HepG2 (cell line): ENCODE measurements at regions not wholly inside any gene's neighbourhood (a gene's known extent, or its start where the extent isn't known, plus 50 kb on each side); places are given as distances from the start of the nearest gene placed in this dataset.

Source experiments
- ATAC-seq: fragments of 200-7000 bp; cut with Tn5 transposase; 3 replicates; pipeline ENCODE4 v1.9.1; 2020; ENCODE audit warnings: mild to moderate bottlenecking, moderate library complexity
- BruUV-seq: library from RNA; stranded (reverse); fragments of 400-500 nt; replicated peaks from 2 replicates; lab custom pipeline; 2021; lab: Mats Ljungman, UMichigan
- CTCF ChIA-PET: fragments of 300-600 bp; formaldehyde crosslinking; extraction: SDS; loops from one replicate; lab custom pipeline; 2021; ENCODE audit warnings: low total read pairs, inconsistent platforms, low intra/inter-chr PET ratio; lab: Yijun Ruan, JAX
- POLR2A ChIA-PET: fragments of 350-600 bp; sonication (Branson Sonifier 250); formaldehyde crosslinking; loops from one replicate; lab custom pipeline; 2020; ENCODE audit warnings: antibody characterized with exemption, inconsistent platforms; lab: Yijun Ruan, JAX
- DNase-seq: peaks from one replicate; pipeline ENCODE4 v3.0.0-alpha.2; 2015; ENCODE audit warnings: low spot score
- FAIRE-seq: peaks from 3 replicates; lab custom pipeline; 2011; peaks lifted over from hg19 to GRCh38; lab: Jason Lieb, UNC
- H2AFZ ChIP-seq: one replicate; pipeline ENCODE4 v1.6.1; 2011; ENCODE audit warnings: low read length, inconsistent platforms
- H3K27ac ChIP-seq: fragments of 300-600 bp; 3 replicates; pipeline ENCODE4 v1.8.0; 2011; ENCODE audit warnings: mixed run types, mild to moderate bottlenecking, mixed read lengths, low read length, inconsistent platforms; ENCODE audit not compliant: insufficient read depth; ENCODE audit errors: extremely low read length
- H3K27me3 ChIP-seq, 2 experiments: fragments of 200-600 bp in 1 of 2; 2 replicates in 1 of 2; 3 replicates in 1 of 2; pipeline versions ENCODE4 v1.6.0 to v1.8.0; 2011; ENCODE audit warnings: low read length in 2 of 2, mild to moderate bottlenecking in 2 of 2, moderate library complexity in 2 of 2, inconsistent platforms in 1 of 2; ENCODE audit not compliant: insufficient read depth in 2 of 2, control insufficient read depth in 1 of 2
- H3K36me3 ChIP-seq, 2 experiments: fragments of 200-600 bp in 1 of 2; replicated peaks in 1 of 2; 2 replicates in 1 of 2; 3 replicates in 1 of 2; pipeline versions ENCODE4 v1.5.1 to v1.8.0; 2011; ENCODE audit warnings: low read length in 2 of 2, inconsistent platforms in 1 of 2; ENCODE audit not compliant: insufficient read depth in 2 of 2, control insufficient read depth in 1 of 2
- H3K4me1 ChIP-seq: 2 replicates; pipeline ENCODE4 v1.5.1; 2012; ENCODE audit warnings: low read length, inconsistent platforms; ENCODE audit not compliant: insufficient read depth
- H3K4me2 ChIP-seq: 2 replicates; pipeline ENCODE4 v1.6.0; 2011; ENCODE audit warnings: low read depth, low read length, inconsistent platforms
- H3K4me3 ChIP-seq, 3 experiments: fragments of 200-600 bp in 1 of 3; sonication (generic), shearing (Covaris generic) in 1 of 3; replicated peaks in 1 of 3; 2 replicates each; pipeline ENCODE4 v1.5.1; 2011 to 2016; ENCODE audit warnings: low read length in 3 of 3, inconsistent platforms in 2 of 3, low read depth in 2 of 3, mild to moderate bottlenecking in 2 of 3, control low read depth in 1 of 3, mixed read lengths in 1 of 3; ENCODE audit not compliant: insufficient read depth in 1 of 3
- H3K79me2 ChIP-seq: one replicate; pipeline ENCODE4 v1.6.1; 2011; ENCODE audit warnings: low read length, inconsistent platforms; ENCODE audit not compliant: insufficient read depth
- H3K9ac ChIP-seq: 2 replicates; pipeline ENCODE4 v1.6.0; 2011; ENCODE audit warnings: mild to moderate bottlenecking, low read depth, low read length, inconsistent platforms; ENCODE audit not compliant: insufficient read depth
- H3K9me3 ChIP-seq: 2 replicates; pipeline ENCODE4 v1.5.1; 2012; ENCODE audit warnings: mild to moderate bottlenecking, low read length
- H4K20me1 ChIP-seq: 2 replicates; pipeline ENCODE4 v1.6.0; 2011; ENCODE audit warnings: inconsistent platforms, mild to moderate bottlenecking, low read length, moderate library complexity; ENCODE audit not compliant: insufficient read depth
- ARID2 ChIP-seq: sonication (generic); formaldehyde crosslinking; IDR thresholded peaks from 2 replicates; pipeline ENCODE4 v1.8.1; 2022; ENCODE audit warnings: mild to moderate bottlenecking, missing genetic modification reagents, borderline replicate concordance
- BCL3 ChIP-seq: sonication (generic); formaldehyde crosslinking; IDR thresholded peaks from 2 replicates; pipeline ENCODE4 v1.5.1; 2020; ENCODE audit warnings: mild to moderate bottlenecking, missing genetic modification reagents, moderate library complexity
- DNMT3B ChIP-seq: conservative IDR thresholded peaks from 2 replicates; pipeline ENCODE4 v1.6.1; 2016; ENCODE audit warnings: missing biosample characterization, control low read depth
- JUNB ChIP-seq: sonication (generic); formaldehyde crosslinking; IDR thresholded peaks from 2 replicates; pipeline ENCODE4 v1.8.0; 2022; ENCODE audit warnings: missing genetic modification reagents, mild to moderate bottlenecking, borderline replicate concordance
- KLF11 ChIP-seq: IDR thresholded peaks from 2 replicates; pipeline ENCODE4 v1.6.1; 2016; ENCODE audit warnings: missing compliant biosample characterization
- KLF9 ChIP-seq: IDR thresholded peaks from 2 replicates; pipeline ENCODE4 v1.6.1; 2016; ENCODE audit warnings: low read depth
- RFX3 ChIP-seq: IDR thresholded peaks from 2 replicates; pipeline ENCODE4 v1.6.1; 2016; ENCODE audit warnings: missing biosample characterization, missing genetic modification reagents
- ZNF317 ChIP-seq: sonication (generic); formaldehyde crosslinking; IDR thresholded peaks from 2 replicates; pipeline ENCODE4 v1.5.0; 2020; ENCODE audit warnings: mild to moderate bottlenecking, missing genetic modification reagents
- WGBS: methylation state at CpG from one replicate; pipeline ENCODE4 v1.1.6; 2017; ENCODE audit warnings: low lambda C conversion rate; 5-methylcytosine and 5-hydroxymethylcytosine counted together
- in situ Hi-C: cut with HindIII; loops from 2 replicates; pipeline ENCODE4 v1.10.0; 2017; ENCODE audit warnings: low pct_unique_long_range_greater_than_20kb; ENCODE audit not compliant: extremely low pct_ligation_motif_present
- intact Hi-C: fragments of 100-400 bp; cut with micrococcal nuclease; formaldehyde crosslinking; loops from one replicate; pipeline ENCODE4 v1.10.0; 2022; ENCODE audit not compliant: unreplicated experiment
- TF ChIP-seq, protein P1 (sequence below): sonication (generic); formaldehyde crosslinking; IDR thresholded peaks from 2 replicates; pipeline ENCODE4 v1.5.0; 2020; ENCODE audit warnings: mild to moderate bottlenecking, missing genetic modification reagents
- TF ChIP-seq, protein P2 (sequence below): sonication (generic); formaldehyde crosslinking; IDR thresholded peaks from 2 replicates; pipeline ENCODE4 v1.4.0; 2020; ENCODE audit warnings: missing genetic modification reagents, borderline replicate concordance

DNA sequence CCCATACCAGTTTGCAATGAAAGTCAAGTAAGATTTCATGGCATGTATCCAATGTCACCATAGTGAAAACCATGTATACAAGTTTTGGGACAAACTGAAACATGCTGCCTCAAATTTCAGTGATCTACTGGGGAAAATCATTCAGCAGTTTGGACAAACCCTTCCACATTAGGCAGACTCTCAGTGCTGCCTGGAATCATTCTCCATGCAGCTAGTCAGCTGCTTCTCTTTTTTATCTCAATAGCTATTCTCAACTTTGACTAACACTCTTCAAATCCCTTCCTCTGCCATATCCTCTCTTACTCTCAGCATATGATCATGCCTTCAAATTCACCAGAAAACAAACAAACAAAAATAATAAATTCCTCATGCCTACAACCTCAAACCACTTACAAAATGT is 323.3 kb downstream of the MAN2A1 start:
- no peaks in the 10 kb centered on the region for H3K9me3 ChIP-seq
- no TSS peak for BruUV-seq
- in situ Hi-C loops (no loop called here), intact Hi-C loops (no loop called here)
- H2AFZ ChIP-seq = no peak overlapping the region
- CTCF ChIA-PET = no interaction called here
- no peaks in the 10 kb centered on the region for H4K20me1 ChIP-seq
- H3K4me3 ChIP-seq = no peak overlapping the region
- H3K27ac ChIP-seq = no peak overlapping the region
- H3K36me3 ChIP-seq = no peaks in the 10 kb centered on the region
- DNase-seq = no peak
- POLR2A ChIA-PET = no interaction called here
- no peak overlapping the region for H3K4me2 ChIP-seq
- TF ChIP-seq ARID2 (CRISPR knock-in tag) = no peak
- no peak for TF ChIP-seq BCL3 (CRISPR knock-in tag)
- TF ChIP-seq ZNF317 = peak; percentile 92
- FAIRE-seq = no peak
- H3K4me1 ChIP-seq = peaks cover 13% of the 10 kb centered on the region
- no peak overlapping the region for H3K9ac ChIP-seq
- H3K79me2 ChIP-seq = no peaks in the 10 kb centered on the region
- no peaks in the 10 kb centered on the region for H3K27me3 ChIP-seq
- no peak for ATAC-seq

- Histone ChIP-seq H3K4me3 (no peak overlapping the region), H3K9ac (no peak overlapping the region), H3K4me2 (0 out of 2 replicates have a peak overlapping the region, but pooled peaks have one; percentile 10), H3K27ac (peak overlapping the region; percentile 53), H3K4me1 (peaks cover 34% of the 10 kb centered on the region), H3K36me3 (no peaks in the 10 kb centered on the region; a peak in 1 of 5 replicates), H2AFZ (no peak overlapping the region), H3K27me3 (no peaks in the 10 kb centered on the region), H4K20me1 (no peaks in the 10 kb centered on the region), H3K9me3 (no peaks in the 10 kb centered on the region), H3K79me2 (no peaks in the 10 kb centered on the region)
- FAIRE-seq = no peak
- CTCF ChIA-PET = no interaction called here
- POLR2A ChIA-PET = interaction anchor here (1.3 to 2.7 kb wide), 2 partner anchors 12 to 328 kb away, joined by 3 to 10 read pairs; partner anchors contain the start of gene MAN2A1
- intact Hi-C loops (no loop called here), in situ Hi-C loops (no loop called here)
- 67% methylated on average over 2 of the region's 2 CpGs for WGBS
- no TSS peak for BruUV-seq
- ATAC-seq = peak; percentile 71
- DNase-seq = peak; percentile 47
- TF ChIP-seq KLF9 (CRISPR knock-in tag) = no peak
- TF ChIP-seq DNMT3B = no peak
- TF ChIP-seq RFX3 (CRISPR knock-in tag) = no peak
- TF ChIP-seq, protein P1, sequence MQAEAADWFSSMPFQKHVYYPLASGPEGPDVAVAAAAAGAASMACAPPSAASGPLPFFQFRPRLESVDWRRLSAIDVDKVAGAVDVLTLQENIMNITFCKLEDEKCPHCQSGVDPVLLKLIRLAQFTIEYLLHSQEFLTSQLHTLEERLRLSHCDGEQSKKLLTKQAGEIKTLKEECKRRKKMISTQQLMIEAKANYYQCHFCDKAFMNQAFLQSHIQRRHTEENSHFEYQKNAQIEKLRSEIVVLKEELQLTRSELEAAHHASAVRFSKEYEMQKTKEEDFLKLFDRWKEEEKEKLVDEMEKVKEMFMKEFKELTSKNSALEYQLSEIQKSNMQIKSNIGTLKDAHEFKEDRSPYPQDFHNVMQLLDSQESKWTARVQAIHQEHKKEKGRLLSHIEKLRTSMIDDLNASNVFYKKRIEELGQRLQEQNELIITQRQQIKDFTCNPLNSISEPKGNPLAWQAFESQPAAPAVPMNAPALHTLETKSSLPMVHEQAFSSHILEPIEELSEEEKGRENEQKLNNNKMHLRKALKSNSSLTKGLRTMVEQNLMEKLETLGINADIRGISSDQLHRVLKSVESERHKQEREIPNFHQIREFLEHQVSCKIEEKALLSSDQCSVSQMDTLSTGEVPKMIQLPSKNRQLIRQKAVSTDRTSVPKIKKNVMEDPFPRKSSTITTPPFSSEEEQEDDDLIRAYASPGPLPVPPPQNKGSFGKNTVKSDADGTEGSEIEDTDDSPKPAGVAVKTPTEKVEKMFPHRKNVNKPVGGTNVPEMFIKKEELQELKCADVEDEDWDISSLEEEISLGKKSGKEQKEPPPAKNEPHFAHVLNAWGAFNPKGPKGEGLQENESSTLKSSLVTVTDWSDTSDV (CRISPR knock-in tag) = no peak
- TF ChIP-seq, protein P2, sequence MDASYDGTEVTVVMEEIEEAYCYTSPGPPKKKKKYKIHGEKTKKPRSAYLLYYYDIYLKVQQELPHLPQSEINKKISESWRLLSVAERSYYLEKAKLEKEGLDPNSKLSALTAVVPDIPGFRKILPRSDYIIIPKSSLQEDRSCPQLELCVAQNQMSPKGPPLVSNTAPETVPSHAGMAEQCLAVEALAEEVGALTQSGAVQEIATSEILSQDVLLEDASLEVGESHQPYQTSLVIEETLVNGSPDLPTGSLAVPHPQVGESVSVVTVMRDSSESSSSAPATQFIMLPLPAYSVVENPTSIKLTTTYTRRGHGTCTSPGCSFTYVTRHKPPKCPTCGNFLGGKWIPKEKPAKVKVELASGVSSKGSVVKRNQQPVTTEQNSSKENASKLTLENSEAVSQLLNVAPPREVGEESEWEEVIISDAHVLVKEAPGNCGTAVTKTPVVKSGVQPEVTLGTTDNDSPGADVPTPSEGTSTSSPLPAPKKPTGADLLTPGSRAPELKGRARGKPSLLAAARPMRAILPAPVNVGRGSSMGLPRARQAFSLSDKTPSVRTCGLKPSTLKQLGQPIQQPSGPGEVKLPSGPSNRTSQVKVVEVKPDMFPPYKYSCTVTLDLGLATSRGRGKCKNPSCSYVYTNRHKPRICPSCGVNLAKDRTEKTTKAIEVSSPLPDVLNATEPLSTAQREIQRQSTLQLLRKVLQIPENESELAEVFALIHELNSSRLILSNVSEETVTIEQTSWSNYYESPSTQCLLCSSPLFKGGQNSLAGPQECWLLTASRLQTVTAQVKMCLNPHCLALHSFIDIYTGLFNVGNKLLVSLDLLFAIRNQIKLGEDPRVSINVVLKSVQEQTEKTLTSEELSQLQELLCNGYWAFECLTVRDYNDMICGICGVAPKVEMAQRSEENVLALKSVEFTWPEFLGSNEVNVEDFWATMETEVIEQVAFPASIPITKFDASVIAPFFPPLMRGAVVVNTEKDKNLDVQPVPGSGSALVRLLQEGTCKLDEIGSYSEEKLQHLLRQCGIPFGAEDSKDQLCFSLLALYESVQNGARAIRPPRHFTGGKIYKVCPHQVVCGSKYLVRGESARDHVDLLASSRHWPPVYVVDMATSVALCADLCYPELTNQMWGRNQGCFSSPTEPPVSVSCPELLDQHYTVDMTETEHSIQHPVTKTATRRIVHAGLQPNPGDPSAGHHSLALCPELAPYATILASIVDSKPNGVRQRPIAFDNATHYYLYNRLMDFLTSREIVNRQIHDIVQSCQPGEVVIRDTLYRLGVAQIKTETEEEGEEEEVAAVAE = peak; percentile 59; the same call in 1 of the 2 replicates
- no peak for TF ChIP-seq KLF11
- no peak for TF ChIP-seq JUNB (CRISPR knock-in tag)
Observed at GRCh38 chr5:110017854-110018253, 328.1 kb downstream of the MAN2A1 start.
